Activated CD4-positive, alpha-beta T cell treated with anti-CD3 and anti-CD28 coated beads, Interleukin-2, amount 50 U/mL, for 24 hours (primary cell): ENCODE measurements at regions not wholly inside any gene's neighbourhood (a gene's known extent, or its start where the extent isn't known, plus 50 kb on each side); places are given as distances from the start of the nearest gene placed in this dataset.
"Not testable (repeated sequence)": the region's sequence is repeated elsewhere in the genome, so short reads cannot be mapped to it uniquely, and the experiment has no call there.

Source experiments
- DNase-seq, 2 donors: peaks; one replicate each; pipeline ENCODE4 v3.0.0-alpha.2; 2020; ENCODE audit warnings: low read depth in 1 of 2, low spot score in 1 of 2

- DNase-seq, result no peak
Measured at GRCh38 chr3:35215525-35216500, 423.5 kb upstream of the ARPP21 start.

- DNase-seq, result no peak
Measured at GRCh38 chr3:35216501-35217266, 422.6 kb upstream of the ARPP21 start.

DNA sequence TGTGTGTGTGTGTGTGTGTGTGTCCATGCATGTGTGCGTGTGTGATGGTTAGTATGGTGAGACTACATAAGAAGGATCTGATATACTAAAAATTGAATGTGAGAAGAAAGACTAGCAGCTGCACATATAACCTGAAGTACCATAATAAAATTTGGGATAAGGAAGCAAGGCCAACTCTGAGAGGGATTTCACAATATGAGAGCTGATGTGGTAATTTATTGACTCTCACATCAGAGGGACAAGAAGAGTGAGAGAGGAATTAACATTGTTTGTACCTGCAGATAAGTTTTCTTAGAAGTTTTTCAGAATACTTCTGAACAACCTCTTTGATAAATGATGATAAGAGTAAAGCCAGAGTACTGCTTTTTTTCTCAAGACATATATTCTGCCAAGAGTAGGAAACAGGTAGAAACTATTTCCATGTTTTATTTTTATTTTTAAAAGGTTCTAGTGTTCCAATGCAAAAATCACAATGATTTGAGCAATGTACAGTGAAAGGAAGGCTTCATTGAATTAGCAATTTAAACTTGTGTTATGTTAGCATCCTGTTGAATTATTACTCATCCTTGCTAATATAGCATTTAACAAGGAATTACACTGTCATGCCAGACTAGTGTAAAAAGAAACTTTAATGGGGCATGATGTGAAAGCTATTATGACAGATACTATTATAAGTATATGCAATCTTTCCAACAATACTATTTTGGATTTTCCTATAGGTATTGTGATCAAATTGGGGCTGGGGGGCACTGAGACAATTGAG, 415.5 kb upstream of the ARPP21 start:
- no peak for DNase-seq

DNA sequence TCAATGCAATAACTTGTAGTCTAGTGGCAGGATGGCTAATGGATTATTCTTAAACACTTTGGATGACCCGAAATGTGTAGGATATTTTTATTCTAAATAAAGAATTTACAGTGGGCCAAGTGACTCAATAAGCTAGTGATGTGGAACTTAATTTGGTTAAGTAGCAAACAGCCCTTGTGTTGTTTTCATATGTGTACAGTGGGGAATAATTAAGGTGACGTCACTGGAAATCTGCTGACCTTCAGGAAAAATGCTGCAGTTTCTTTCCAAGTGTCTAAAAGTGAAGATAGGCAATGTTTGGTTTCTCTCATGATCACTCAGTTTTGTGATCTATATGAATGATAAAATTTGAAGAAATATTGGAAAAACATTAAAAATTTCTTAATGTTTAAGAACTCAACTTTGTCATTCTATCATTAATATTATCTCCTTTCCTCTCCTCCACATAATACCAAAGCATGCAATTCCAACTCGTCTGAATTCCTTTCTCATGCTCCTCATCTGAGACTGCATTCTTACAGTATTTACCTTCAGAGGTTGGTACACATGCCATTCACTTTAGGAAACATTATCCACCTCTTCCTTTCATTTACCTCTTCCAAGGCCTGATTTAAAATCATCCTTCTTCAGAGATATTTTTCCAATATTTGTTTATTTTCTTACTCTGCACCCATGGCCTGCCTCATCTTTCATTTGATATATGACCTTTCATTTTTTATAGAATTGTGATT, 414.6 kb upstream of the ARPP21 start:
- DNase-seq, result no peak

- no peak for DNase-seq
Measured at GRCh38 chr3:35241236-35241635, 398.1 kb upstream of the ARPP21 start.

- DNase-seq, result no peak
Measured at GRCh38 chr3:35254917-35255316, 384.4 kb upstream of the ARPP21 start.

GRCh38 chr3:35257641-35258040, 381.7 kb upstream of the ARPP21 start:
- DNase-seq, result no peak

- DNase-seq, result no peak
Measured at GRCh38 chr3:35262406-35262805, 376.9 kb upstream of the ARPP21 start.

DNA sequence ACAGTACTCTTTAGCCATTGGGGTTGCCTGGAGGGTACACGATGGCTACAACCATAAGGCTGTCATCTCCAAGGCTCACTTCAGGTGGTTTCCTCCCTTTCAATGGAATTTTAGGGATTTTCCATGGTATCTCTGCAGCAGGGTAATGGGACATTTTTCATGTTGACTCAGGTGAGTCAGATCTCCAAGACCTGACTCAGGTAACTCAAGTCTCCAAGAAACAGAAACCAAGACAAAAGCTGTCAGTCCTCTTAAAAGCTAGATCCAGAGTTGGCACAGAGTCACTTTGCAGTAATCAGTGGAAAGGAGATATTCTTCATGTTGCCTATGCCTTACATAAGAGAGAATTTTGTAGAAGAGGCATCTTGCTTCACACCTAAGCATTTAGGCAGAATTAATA, 375.8 kb upstream of the ARPP21 start:
- no peak for DNase-seq

DNA sequence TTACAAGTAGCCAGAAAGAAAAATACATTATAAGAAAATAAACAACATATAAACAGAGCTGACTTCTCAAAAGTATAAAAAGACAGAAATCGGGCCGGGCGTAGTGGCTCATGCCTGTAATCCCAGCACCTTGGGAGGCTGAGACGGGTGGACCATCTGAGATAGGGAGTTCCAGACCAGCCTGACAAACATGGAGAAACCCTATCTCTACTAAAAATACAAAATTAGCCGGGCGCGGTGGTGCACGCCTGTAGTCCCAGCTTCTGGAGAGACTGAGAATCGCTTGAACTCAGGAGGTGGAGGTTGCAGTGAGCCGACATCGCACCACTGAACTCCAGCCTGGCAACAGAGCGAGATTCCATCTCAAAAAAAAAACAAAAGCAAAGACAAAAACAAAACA, 373.3 kb upstream of the ARPP21 start:
- DNase-seq, result not testable (repeated sequence)

DNA sequence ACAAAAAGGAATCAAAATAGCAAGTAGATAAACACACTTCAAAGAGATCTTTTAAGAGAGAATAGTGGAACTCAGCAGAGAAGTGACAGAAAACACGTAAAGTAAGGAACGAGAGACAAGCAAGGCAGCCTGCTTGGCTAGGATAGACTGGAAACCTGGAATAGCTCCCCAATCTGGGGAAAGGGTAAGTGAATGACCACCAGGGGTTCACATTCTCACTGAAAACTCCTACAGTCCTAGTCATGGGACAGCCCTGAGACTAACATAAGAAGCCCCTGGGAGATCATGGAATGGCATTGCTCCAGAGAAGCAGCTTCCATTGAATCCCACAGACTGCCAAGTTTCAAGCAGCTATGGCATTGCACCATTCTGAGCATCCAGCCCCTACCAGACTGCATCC, 363.6 kb upstream of the ARPP21 start:
- DNase-seq, result no peak

- no peak for DNase-seq
Measured at GRCh38 chr3:35276568-35276967, 362.8 kb upstream of the ARPP21 start.

DNA sequence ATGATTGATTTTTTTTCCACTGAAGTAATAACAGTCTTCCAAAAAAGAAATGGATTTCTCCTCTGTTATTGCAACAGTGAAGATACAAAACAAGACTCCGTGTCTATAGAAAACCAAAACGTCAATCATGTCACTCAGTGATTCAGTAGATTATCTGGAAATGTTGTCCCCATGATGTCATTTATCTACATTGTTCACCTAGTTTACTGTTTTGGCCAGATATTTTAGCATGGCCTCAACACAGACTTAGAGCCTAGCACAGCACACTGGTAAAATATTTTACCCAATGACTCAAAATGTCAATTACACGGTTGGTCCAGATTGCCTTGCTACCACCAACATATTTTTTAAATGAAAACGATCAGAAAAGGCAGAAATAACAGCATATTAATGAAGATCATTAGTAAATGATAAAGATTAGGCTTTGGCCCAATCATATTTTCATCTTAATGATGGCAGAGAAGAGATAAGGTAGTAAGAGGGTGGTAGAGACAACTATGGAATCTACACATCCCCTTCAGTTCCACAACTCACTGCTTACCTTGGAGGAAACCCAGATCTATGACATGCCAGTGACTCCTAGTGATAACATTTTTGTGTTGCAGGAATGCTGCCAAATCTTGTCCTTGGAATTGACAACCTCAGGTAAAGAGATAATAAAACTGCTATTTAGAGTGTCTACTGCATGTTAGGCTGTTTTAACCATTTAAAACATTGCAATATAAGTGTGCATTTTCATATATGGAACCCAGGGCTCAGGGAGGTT, 347.7 kb upstream of the ARPP21 start:
- DNase-seq, result no peak

DNA sequence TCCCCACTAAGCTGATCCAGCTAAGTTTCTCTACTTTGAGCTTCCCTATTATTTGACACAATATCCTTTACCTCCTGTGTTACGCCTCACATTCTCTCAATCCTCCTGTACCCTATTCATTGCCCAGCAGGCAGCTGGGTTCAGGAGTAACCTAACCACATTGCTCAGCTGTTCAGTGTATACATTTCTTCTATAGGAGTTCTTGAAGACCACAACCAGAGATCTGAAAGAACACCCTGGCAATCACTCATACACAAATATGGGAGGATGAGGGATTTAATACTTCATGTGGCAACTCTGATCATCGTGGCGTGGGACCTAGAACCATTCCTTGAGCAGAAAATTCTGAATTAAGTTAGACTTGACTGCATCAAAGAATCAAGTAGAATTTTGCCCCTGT, 346.8 kb upstream of the ARPP21 start:
- no peak for DNase-seq

DNA sequence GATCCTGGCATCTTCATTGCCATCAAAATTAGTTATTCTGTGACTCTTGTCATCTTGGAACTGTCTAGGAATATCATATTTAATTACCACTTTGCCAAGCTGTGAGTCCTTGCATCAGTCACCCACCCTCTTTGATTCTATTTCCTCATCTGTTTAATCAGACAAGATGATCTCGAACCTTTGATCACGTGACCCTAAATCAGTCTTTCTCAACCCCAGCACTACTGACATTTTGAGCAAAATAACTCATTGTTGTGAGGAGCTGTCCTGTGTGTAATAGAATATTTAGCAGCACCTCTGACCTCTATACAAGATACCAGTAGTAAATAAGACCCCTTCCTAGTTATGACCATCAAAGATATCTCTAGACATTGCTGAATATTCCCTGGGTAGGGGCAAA, 343.4 kb upstream of the ARPP21 start:
- no peak for DNase-seq

GRCh38 chr3:35296533-35296932, 342.8 kb upstream of the ARPP21 start:
- peak in 1 of 2 donors; percentile 1 for DNase-seq

DNA sequence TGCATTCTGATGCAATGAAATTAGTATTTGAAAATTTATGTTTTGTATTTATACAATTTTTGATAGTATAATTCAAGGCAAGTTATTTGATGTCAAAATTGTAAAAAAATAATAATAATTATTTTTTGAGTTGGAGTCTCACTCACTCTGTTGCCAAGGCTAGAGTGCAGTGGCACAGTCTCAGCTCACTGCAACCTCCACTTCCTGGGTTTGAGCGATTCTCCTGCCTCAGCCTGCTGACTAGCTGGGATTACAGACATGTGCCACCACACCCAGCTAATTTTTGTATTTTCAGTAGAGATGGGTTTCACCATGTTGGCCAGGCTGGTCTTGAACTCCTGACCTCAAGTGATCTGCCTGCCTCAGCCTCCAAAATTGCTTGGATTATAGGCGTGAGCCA, 342.4 kb upstream of the ARPP21 start:
- not testable (repeated sequence) for DNase-seq

DNA sequence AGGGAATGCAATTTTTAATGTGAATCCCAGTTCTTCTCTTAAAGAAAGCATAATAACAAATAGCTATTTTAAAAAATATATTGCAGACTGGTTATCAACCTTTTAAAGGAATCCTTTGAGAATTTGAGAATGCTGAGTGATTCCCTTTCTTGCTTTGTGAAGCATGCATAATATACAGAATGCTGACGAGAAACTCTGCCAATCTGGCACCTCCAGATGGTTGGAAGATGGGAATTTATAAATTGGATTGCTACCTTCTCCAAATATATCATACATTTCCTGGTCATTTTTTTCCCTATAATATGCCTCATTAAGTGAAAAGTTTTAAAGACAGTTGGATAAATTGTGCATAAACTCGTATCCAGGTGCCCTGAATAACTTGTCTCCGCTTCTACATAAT, 333.9 kb upstream of the ARPP21 start:
- no peak for DNase-seq

- DNase-seq, result no peak
Measured at GRCh38 chr3:35307296-35307695, 332.0 kb upstream of the ARPP21 start.

DNA sequence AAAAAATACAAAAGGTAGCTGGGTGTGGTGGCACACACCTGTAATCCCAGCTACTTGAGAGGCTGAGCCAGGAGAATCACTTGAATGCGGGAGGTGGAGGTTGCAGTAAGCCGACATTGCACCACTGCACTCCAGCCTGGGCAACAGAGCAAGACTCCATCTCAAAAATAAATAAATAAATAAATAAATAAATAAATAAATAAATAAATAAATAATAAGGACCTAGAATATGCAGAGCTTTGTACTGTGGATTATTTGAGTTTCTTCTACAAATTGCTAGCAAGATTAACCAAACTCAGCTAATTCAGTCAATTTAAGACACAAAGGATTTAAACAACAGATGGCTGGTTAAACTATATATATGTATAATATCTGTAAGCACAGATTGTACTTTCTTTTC, 322.5 kb upstream of the ARPP21 start:
- DNase-seq, result not testable (repeated sequence)
